Fibroblast of lung (primary cell): ENCODE measurements at regions not wholly inside any gene's neighbourhood (a gene's known extent, or its start where the extent isn't known, plus 50 kb on each side); places are given as distances from the start of the nearest gene placed in this dataset.

Experiments
- EZH2 ChIP-seq: IDR thresholded peaks from 2 replicates; pipeline ENCODE4 v1.5.1; 2012; ENCODE audit warnings: low read length, control low read depth, mild to moderate bottlenecking; ENCODE audit errors: missing control alignments
- TF ChIP-seq, protein P1 (sequence below), 2 donors: IDR thresholded peaks in 1 of 2; conservative IDR thresholded peaks in 1 of 2; 1 replicate in 1 of 2; 2 replicates in 1 of 2; pipeline ENCODE4 v1.5.1; 2011 to 2012; ENCODE audit warnings: low read length in 2 of 2, control low read depth in 1 of 2, inconsistent platforms in 1 of 2, low read depth in 1 of 2, mild to moderate bottlenecking in 1 of 2

DNA sequence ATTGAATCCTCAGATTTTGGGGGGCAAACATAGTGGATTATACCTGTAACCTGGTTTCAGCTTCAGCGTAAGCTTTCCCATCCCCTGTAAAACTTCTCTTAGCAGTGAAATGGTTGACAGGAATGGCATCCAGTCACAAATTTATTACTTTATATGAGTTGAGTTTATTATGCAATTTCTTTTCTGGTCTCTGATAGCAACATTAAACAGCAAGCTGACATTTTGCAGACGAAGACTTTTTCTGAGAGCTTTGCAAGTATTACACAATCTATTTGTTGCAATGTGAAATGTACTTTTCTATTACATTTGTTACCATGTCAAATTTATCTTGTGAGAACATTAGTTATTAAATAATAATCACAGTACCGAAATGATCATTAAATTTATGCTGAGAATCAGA lies 60.6 kb downstream of the GSPT2 start:
- TF ChIP-seq, protein P1, sequence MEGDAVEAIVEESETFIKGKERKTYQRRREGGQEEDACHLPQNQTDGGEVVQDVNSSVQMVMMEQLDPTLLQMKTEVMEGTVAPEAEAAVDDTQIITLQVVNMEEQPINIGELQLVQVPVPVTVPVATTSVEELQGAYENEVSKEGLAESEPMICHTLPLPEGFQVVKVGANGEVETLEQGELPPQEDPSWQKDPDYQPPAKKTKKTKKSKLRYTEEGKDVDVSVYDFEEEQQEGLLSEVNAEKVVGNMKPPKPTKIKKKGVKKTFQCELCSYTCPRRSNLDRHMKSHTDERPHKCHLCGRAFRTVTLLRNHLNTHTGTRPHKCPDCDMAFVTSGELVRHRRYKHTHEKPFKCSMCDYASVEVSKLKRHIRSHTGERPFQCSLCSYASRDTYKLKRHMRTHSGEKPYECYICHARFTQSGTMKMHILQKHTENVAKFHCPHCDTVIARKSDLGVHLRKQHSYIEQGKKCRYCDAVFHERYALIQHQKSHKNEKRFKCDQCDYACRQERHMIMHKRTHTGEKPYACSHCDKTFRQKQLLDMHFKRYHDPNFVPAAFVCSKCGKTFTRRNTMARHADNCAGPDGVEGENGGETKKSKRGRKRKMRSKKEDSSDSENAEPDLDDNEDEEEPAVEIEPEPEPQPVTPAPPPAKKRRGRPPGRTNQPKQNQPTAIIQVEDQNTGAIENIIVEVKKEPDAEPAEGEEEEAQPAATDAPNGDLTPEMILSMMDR (conservative IDR thresholded peaks at IDR 0.05 in 1 of 2, IDR thresholded peaks at IDR 0.05 in 1 of 2; ENCODE audit: low read depth in 1 of 2, low read length in 2 of 2), result no peak
- TF ChIP-seq EZH2, result no peak
